Activated naive CD4-positive, alpha-beta T cell treated with anti-CD3 and anti-CD28 coated beads for 36 hours (primary cell): ENCODE measurements at regions not wholly inside any gene's neighbourhood (a gene's known extent, or its start where the extent isn't known, plus 50 kb on each side); places are given as distances from the start of the nearest gene placed in this dataset.
"Not testable (repeated sequence)": the region's sequence is repeated elsewhere in the genome, so short reads cannot be mapped to it uniquely, and the experiment has no call there.

Experiments
- CTCF ChIA-PET: fragments of 350-600 bp; sonication (Branson Sonifier 250); formaldehyde crosslinking; loops from one replicate; lab custom pipeline; 2021; ENCODE audit warnings: antibody characterized with exemption; lab: Charles Lee
- DNase-seq: peaks from one replicate; pipeline ENCODE4 v3.0.0-alpha.2; 2020
- H3K27ac Mint-ChIP-seq: one replicate; pipeline ENCODE4 v1.8.0; 2021; ENCODE audit warnings: mild to moderate bottlenecking, mixed read lengths
- H3K27me3 Mint-ChIP-seq: one replicate; pipeline ENCODE4 v1.8.0; 2021; ENCODE audit warnings: low read depth, mixed read lengths
- H3K36me3 Mint-ChIP-seq: one replicate; pipeline ENCODE4 v1.8.0; 2021; ENCODE audit warnings: low read depth, mixed read lengths
- H3K4me1 Mint-ChIP-seq: one replicate; pipeline ENCODE4 v1.8.0; 2021; ENCODE audit warnings: low read depth, mixed read lengths
- H3K4me3 Mint-ChIP-seq: one replicate; pipeline ENCODE4 v1.8.0; 2021; ENCODE audit warnings: mild to moderate bottlenecking, moderate library complexity, mixed read lengths
- H3K9me3 Mint-ChIP-seq: one replicate; pipeline ENCODE4 v1.8.0; 2021; ENCODE audit warnings: mixed read lengths
- intact Hi-C: fragments of 100-400 bp; cut with micrococcal nuclease; formaldehyde crosslinking; loops from one replicate; pipeline ENCODE4 v1.15.1; 2023

DNA sequence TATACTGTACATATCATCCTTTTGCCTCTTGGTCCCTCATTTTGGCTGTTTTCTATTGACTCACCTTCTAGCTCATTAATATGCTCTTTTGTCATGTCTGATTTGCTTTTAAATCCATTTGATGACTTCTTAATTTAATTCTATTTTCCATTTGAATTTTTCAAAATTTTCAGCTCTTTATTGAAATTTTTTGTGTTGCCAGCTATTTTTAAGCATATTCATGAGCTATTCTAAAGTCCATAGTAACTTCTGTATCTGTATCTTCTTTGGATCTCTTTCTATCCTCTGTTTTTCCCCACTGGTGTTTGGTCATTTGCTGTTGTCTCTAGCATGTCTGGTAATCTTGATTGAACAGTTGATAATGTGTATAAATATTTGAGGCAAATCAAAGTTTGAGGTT lies 227.8 kb downstream of the NDUFA10 start:
- Mint-ChIP-seq H3K27me3 (peaks cover 4% of the 10 kb centered on the region), H3K4me3 (no peak overlapping the region), H3K4me1 (no peaks in the 10 kb centered on the region), H3K9me3 (peaks cover 5% of the 10 kb centered on the region), H3K27ac (no peak overlapping the region), H3K36me3 (no peaks in the 10 kb centered on the region)
- CTCF ChIA-PET = no interaction called here
- DNase-seq = no peak
- intact Hi-C loops = no loop called here

DNA sequence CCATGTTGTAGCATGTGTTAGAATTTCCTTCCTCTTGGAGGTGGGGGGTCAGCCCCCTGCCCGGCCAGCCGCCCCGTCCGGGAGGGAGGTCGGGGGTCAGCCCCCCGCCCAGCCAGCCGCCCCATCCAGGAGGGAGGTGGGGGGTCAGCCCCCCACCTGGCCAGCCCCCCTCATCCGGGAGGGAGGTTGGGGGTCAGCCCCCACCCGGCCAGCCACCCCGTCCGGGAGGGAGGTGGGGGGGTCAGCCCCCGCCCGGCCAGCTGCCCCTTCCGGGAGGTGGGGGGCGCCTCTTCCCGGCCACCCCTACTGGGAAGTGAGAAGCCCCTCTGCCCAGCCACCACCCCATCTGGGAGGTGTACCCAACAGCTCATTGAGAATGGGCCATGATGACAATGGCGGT lies 229.4 kb downstream of the NDUFA10 start:
- H3K4me1 Mint-ChIP-seq, intact Hi-C loops, H3K9me3 Mint-ChIP-seq, H3K27ac Mint-ChIP-seq, DNase-seq, H3K4me3 Mint-ChIP-seq, H3K27me3 Mint-ChIP-seq, H3K36me3 Mint-ChIP-seq, CTCF ChIA-PET: not testable (repeated sequence)

DNA sequence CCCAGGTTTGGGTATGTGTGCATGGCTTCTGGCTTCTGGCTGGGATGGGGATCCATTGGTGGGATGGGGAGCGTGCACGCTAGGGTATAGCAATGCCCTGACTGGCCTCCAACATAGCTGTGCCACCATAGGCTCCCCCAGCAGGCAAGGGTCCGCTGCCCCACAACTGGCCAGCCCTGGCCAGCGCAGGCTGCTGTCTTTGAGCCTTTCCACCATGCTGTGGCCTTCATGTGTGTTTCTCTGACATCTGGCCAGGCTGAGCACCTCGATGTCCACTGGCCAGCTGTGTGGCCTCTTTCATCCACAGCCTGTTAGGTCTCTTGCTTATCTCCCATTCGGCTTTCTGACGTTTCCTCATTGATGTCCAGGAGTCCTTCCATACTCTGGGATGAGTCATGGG lies 231.3 kb downstream of the NDUFA10 start:
- peaks cover 1% of the 10 kb centered on the region for H3K9me3 Mint-ChIP-seq
- H3K4me3 Mint-ChIP-seq = no peak overlapping the region
- no peaks in the 10 kb centered on the region for H3K4me1 Mint-ChIP-seq
- no peak for DNase-seq
- intact Hi-C loops = no loop called here
- H3K36me3 Mint-ChIP-seq = no peaks in the 10 kb centered on the region
- no peaks in the 10 kb centered on the region for H3K27me3 Mint-ChIP-seq
- CTCF ChIA-PET = no interaction called here
- H3K27ac Mint-ChIP-seq = no peak overlapping the region

DNA sequence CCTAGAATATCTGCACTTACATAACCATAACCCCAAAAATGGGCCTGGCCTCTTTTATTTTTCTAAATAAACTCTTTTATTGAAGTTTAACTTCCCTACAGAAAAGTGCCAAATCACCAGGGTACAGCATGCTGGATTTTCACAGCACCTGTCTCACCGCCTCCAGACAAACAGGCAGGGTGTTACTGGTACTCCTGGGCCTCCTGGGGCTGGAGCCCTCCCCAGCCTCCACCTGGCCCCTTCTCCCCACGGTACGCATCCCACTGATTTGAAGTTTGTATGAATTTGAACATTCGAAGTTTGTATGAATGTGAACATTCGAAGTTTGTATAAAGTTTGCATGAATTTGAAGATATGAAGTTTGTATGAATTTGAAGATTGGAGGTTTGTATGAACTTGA lies 232.1 kb downstream of the NDUFA10 start:
- peaks cover 1% of the 10 kb centered on the region for H3K9me3 Mint-ChIP-seq
- no peaks in the 10 kb centered on the region for H3K36me3 Mint-ChIP-seq
- H3K27ac Mint-ChIP-seq = no peak overlapping the region
- CTCF ChIA-PET = no interaction called here
- no peaks in the 10 kb centered on the region for H3K4me1 Mint-ChIP-seq
- no peak overlapping the region for H3K4me3 Mint-ChIP-seq
- intact Hi-C loops = no loop called here
- H3K27me3 Mint-ChIP-seq = no peaks in the 10 kb centered on the region
- no peak for DNase-seq

DNA sequence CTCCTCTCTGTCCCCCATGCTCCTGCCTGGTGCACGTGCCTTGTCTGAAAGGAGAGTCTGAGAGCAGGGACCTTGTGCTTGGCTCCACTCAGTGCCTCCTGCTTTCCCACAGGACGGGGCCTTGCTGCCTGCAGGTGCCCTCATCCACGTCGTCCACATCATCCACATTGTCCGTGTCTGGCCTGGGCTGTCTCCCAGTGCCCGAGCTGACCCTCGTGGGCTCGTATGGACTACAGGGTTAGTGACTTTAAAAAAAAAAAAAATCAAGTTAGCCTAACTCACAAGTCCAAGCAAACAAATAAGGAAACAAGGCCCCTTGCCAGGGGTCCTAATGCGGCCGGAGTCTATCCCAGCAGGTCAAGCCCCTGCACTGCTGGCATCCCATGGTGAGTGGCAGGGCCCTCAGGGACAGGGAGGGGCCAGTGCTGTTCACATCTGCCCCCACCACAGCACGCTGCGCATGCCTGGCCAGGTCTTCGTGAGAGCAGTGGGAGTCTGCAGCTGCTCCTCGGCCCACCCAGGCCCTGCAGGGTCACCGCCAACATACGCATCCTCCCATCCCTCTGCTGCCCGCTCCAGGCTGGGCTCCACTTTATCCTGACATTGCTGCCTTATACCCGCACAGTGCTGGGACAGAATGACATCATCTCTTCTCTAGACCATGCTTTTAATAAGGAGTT lies 232.6 kb downstream of the NDUFA10 start:
- Mint-ChIP-seq H3K36me3 (no peaks in the 10 kb centered on the region), H3K9me3 (peaks cover 1% of the 10 kb centered on the region), H3K4me3 (no peak overlapping the region), H3K27ac (no peak overlapping the region), H3K27me3 (no peaks in the 10 kb centered on the region), H3K4me1 (no peaks in the 10 kb centered on the region)
- CTCF ChIA-PET = no interaction called here
- no peak for DNase-seq
- intact Hi-C loops = no loop called here

DNA sequence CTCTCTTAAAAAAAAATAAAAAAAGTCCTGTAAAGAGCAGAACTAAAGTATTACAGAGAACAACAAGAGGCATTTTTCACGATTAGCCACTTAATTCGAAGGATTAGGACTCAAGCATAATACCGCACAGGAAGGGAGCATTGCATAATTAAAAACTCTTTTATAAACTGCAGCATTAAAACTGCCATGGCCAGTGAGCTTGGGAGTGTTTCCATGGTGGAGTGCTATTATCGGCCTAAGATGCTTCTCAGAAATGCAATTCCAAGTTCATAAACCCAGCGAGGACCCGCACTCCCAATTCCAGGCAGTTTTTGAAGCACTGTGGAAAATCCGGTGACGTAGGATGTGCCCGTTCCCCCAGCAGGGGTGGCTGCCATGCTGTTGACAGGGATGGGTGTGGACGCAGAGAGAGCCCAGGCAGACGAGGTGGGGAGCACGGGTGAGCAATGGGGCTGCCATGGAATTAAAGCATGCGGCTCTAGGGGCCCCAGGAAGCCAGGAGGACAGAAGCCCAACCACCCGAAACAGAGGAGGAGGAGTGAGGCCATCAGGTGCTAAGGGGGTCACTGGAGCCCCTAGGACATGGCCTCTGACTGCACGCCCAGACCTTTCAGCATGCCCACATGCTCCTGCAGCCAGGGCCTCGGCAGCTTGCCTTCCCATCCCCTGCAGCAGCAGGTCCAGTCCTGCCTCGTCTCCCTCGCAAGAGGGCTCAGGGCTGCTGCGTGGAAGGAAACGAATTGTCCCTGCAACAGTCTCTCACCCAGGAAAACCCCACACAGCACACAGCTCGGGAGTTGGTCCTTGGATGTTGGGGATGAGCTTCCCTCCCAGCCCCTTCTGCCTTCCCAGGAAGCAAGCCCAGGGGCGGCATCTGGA lies 233.4 kb downstream of the NDUFA10 start:
- Mint-ChIP-seq H3K4me1 (no peaks in the 10 kb centered on the region), H3K27ac (no peak overlapping the region), H3K9me3 (peaks cover 1% of the 10 kb centered on the region), H3K27me3 (no peaks in the 10 kb centered on the region), H3K4me3 (no peak overlapping the region), H3K36me3 (no peaks in the 10 kb centered on the region)
- intact Hi-C loops = no loop called here
- DNase-seq = no peak
- CTCF ChIA-PET = interaction anchor here (0.8 kb wide), 1 partner anchor 524 kb away, joined by 3 read pairs; no protein-coding TSS in a partner anchor

DNA sequence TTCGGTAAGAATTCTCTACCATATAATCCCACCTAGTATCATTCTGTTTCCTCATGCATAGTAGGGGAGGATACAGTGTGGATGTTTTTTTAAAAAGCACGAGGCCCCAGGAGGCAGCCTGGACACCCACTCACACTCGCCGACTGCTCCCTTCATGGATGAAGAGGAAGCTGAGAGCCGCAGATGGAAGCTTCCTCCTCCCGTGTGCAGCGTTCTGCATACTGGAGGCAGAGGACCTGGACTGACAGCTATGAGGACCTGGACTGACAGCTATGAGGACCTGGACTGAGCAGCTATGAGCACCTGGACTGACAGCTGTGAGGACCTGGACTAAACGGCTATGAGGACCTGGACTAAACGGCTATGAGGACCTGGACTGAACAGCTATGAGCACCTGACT lies 234.4 kb downstream of the NDUFA10 start:
- H3K27ac Mint-ChIP-seq = no peak overlapping the region
- no peak overlapping the region for H3K4me3 Mint-ChIP-seq
- peaks cover 7% of the 10 kb centered on the region for H3K9me3 Mint-ChIP-seq
- no peaks in the 10 kb centered on the region for H3K4me1 Mint-ChIP-seq
- CTCF ChIA-PET = interaction anchor here (0.7 to 0.8 kb wide), 2 partner anchors 144 to 523 kb away, joined by 3 read pairs; no protein-coding TSS in a partner anchor
- no peak for DNase-seq
- no peaks in the 10 kb centered on the region for H3K36me3 Mint-ChIP-seq
- H3K27me3 Mint-ChIP-seq = no peaks in the 10 kb centered on the region
- intact Hi-C loops = no loop called here

DNA sequence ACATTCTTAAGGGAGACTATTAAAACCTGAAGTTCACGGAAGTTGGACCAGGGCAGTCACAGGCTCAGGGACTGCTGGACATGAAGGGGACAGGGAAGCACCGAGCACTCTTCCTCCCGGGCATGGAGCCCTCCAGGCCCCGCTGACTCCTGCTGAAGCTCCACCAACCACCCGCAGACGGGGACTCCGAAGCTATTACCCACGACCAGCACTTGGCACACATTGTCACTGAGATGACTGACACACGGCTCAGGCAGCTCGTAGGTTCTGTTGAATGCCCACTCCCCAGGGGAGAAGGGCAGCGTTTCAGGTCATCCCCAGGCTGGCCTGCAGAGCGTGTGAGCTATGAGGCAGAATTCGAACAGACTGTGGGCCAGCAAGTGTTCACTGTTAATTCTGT lies 234.8 kb downstream of the NDUFA10 start:
- H3K4me3 Mint-ChIP-seq = no peak overlapping the region
- intact Hi-C loops = no loop called here
- DNase-seq = no peak
- no peaks in the 10 kb centered on the region for H3K4me1 Mint-ChIP-seq
- CTCF ChIA-PET = no interaction called here
- no peaks in the 10 kb centered on the region for H3K27me3 Mint-ChIP-seq
- no peak overlapping the region for H3K27ac Mint-ChIP-seq
- H3K36me3 Mint-ChIP-seq = no peaks in the 10 kb centered on the region
- peaks cover 8% of the 10 kb centered on the region for H3K9me3 Mint-ChIP-seq

DNA sequence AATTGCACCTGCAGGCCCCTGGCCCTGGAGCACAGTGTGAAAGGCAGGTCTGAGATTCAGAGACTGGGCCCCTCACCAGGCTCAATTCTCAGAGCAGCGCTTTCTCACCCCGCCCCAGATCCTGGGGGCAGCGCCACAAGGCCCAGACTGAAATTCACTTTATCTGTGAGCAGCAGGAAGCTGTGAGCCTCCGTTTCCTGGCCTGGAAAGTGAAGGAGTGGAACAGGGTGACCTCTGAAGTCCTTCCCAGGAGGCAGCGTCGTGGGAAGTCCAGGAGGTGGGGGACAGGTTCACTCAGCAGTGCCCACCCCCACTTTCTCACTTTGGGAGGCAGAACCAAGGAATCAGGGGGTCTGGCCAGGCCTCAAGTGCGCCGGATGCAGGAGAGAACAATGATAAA lies 235.4 kb downstream of the NDUFA10 start:
- intact Hi-C loops = no loop called here
- H3K4me3 Mint-ChIP-seq = no peak overlapping the region
- no peak for DNase-seq
- no peaks in the 10 kb centered on the region for H3K4me1 Mint-ChIP-seq
- no peaks in the 10 kb centered on the region for H3K36me3 Mint-ChIP-seq
- H3K9me3 Mint-ChIP-seq = peaks cover 12% of the 10 kb centered on the region
- no peaks in the 10 kb centered on the region for H3K27me3 Mint-ChIP-seq
- H3K27ac Mint-ChIP-seq = no peak overlapping the region
- CTCF ChIA-PET = no interaction called here

DNA sequence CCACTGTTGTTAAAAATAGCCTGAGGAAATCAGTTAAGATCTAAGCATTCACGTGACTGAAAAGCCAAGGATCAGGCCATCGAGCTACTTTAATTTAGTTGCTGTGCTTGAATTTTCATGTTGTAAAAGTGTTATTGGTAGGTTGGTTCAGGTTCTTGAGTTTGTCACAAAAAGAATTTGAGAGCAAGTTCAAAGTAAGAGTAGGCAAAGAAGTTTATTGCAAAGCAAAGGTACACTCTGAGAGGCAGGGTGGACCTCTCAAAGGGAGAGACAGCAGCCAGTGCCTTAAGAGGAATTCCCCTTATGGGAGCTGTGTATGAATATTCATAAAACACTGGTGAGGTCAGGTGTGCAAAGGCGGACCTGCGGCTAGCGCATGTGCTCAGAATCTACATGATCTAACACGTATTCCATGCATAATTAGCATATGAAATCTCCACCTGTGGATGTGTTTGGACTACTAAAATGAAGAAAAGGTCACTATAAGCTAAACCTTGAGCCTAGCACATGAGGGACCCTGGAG lies 236.5 kb downstream of the NDUFA10 start:
- intact Hi-C loops = no loop called here
- no peaks in the 10 kb centered on the region for H3K27me3 Mint-ChIP-seq
- peaks cover 10% of the 10 kb centered on the region for H3K9me3 Mint-ChIP-seq
- CTCF ChIA-PET = no interaction called here
- H3K36me3 Mint-ChIP-seq = no peaks in the 10 kb centered on the region
- H3K4me1 Mint-ChIP-seq = no peaks in the 10 kb centered on the region
- no peak for DNase-seq
- H3K4me3 Mint-ChIP-seq = no peak overlapping the region
- no peak overlapping the region for H3K27ac Mint-ChIP-seq

DNA sequence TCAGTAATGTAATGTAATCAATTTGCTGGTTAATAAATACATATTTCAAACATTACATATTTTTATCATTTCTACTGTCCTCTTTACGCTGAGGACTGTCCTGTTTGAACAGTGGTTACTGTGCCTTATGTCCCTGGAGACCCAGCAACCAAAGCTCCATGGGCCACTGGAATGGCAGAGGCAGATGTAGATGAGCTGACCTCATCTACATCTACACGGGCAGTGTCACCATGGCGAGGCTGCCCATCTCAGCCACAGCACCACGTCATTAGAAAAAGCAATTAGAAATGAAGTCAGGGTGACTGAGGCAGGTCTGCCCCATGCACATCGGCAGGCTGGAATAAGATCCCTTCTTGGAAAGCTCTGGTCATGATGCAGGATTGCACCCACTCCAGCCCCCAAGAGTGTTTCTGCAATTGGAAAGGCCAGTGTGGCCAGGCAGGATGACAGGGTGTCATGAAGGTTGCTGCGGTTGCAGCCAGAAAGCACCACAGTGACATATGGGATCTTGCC lies 237.5 kb downstream of the NDUFA10 start:
- Mint-ChIP-seq H3K36me3 (no peaks in the 10 kb centered on the region), H3K9me3 (peaks cover 10% of the 10 kb centered on the region), H3K4me3 (no peak overlapping the region), H3K27ac (no peak overlapping the region), H3K4me1 (no peaks in the 10 kb centered on the region), H3K27me3 (no peaks in the 10 kb centered on the region)
- CTCF ChIA-PET = interaction anchor here (0.6 kb wide), 1 partner anchor 925 kb away, joined by 3 read pairs; no protein-coding TSS in a partner anchor
- DNase-seq = no peak
- intact Hi-C loops = no loop called here

DNA sequence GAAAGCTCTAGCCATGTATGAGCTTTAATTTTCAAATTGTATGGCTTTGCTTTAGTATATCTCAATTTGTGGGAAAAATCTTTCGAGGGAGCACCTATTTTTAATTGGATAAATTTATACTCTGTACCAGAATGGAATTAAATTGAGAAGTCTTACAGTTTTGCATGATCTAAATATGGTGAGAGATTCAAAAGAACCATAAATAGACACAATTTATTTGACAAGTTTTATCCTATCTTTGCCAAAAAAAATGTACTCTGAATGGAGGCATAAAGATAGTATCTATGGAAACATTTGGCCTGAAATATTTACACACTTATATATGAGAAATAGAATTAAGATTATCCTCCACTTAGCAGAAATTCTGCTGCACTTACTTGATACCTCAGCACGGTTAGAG lies 238.4 kb downstream of the NDUFA10 start:
- H3K4me1 Mint-ChIP-seq = no peaks in the 10 kb centered on the region
- H3K9me3 Mint-ChIP-seq = peaks cover 10% of the 10 kb centered on the region
- intact Hi-C loops = no loop called here
- H3K27me3 Mint-ChIP-seq = no peaks in the 10 kb centered on the region
- no peak for DNase-seq
- H3K4me3 Mint-ChIP-seq = no peak overlapping the region
- no peak overlapping the region for H3K27ac Mint-ChIP-seq
- CTCF ChIA-PET = no interaction called here
- no peaks in the 10 kb centered on the region for H3K36me3 Mint-ChIP-seq
